IMR-90 (cell line): ENCODE measurements at regions not wholly inside any gene's neighbourhood (a gene's known extent, or its start where the extent isn't known, plus 50 kb on each side); places are given as distances from the start of the nearest gene placed in this dataset.

ENCODE experiments used
- ATAC-seq: fragments of 200-7000 bp; cut with Tn5 transposase; 2 replicates; pipeline ENCODE4 v1.9.1; 2020; ENCODE audit warnings: low read depth, mild to moderate bottlenecking, moderate library complexity
- BruUV-seq: library from RNA; stranded (reverse); fragments of 400-500 nt; replicated peaks from 2 replicates; lab custom pipeline; 2021; lab: Mats Ljungman, UMichigan
- CTCF ChIA-PET: fragments of 300-600 bp; formaldehyde crosslinking; extraction: SDS; loops from one replicate; lab custom pipeline; 2021; ENCODE audit warnings: antibody characterized with exemption; lab: Yijun Ruan, JAX
- POLR2A ChIA-PET: fragments of 300-600 bp; sonication (Branson Sonifier 250); formaldehyde crosslinking; loops from one replicate; lab custom pipeline; 2022; ENCODE audit warnings: antibody characterized with exemption; ENCODE audit not compliant: unreplicated experiment; lab: Charles Lee
- DNase-seq: peaks from one replicate; pipeline ENCODE4 v3.0.0; 2013
- H2AFZ ChIP-seq: replicated peaks from 2 replicates; pipeline ENCODE3; 2013; ENCODE audit warnings: low read length, mild to moderate bottlenecking; ENCODE audit not compliant: poor library complexity
- H2AK5ac ChIP-seq: 2 replicates; pipeline ENCODE4 v1.6.1; 2013; ENCODE audit warnings: low read depth, low read length, inconsistent platforms
- H2AK9ac ChIP-seq: replicated peaks from 2 replicates; pipeline ENCODE3; 2013; ENCODE audit warnings: mild to moderate bottlenecking, low read depth, low read length, moderate library complexity; ENCODE audit not compliant: poor library complexity
- H2BK120ac ChIP-seq: 2 replicates; pipeline ENCODE4 v1.6.1; 2013; ENCODE audit warnings: low read depth, low read length, inconsistent platforms
- H2BK15ac ChIP-seq: 3 replicates; pipeline ENCODE4 v1.6.1; 2013; ENCODE audit warnings: low read depth, low read length, inconsistent platforms
- H2BK20ac ChIP-seq: 2 replicates; pipeline ENCODE4 v1.6.1; 2013; ENCODE audit warnings: low read depth, mild to moderate bottlenecking, inconsistent platforms, low read length, moderate library complexity
- H2BK5ac ChIP-seq: 2 replicates; pipeline ENCODE4 v1.6.1; 2013; ENCODE audit warnings: mild to moderate bottlenecking, low read depth, low read length, inconsistent platforms; ENCODE audit not compliant: poor library complexity, severe bottlenecking
- H3K14ac ChIP-seq: replicated peaks from 2 replicates; pipeline ENCODE4 v1.6.1; 2013; ENCODE audit warnings: low read depth, low read length, inconsistent platforms
- H3K18ac ChIP-seq: 2 replicates; pipeline ENCODE4 v1.6.1; 2013; ENCODE audit warnings: low read depth, low read length, control low read depth
- H3K23ac ChIP-seq: 2 replicates; pipeline ENCODE4 v1.6.1; 2013; ENCODE audit warnings: low read depth, low read length, inconsistent platforms
- H3K27ac ChIP-seq: 2 replicates; pipeline ENCODE4 v1.5.1; 2013; ENCODE audit warnings: mild to moderate bottlenecking, control low read depth, low read length; ENCODE audit not compliant: insufficient read depth
- H3K27me3 ChIP-seq: 2 replicates; pipeline ENCODE4 v1.6.1; 2013; ENCODE audit warnings: low read length; ENCODE audit not compliant: control insufficient read depth, insufficient read depth
- H3K36me3 ChIP-seq: 2 replicates; pipeline ENCODE4 v1.6.1; 2013; ENCODE audit warnings: low read length, mixed read lengths; ENCODE audit not compliant: control insufficient read depth, insufficient read depth
- H3K4ac ChIP-seq: 2 replicates; pipeline ENCODE4 v1.6.1; 2013; ENCODE audit warnings: low read depth, low read length, inconsistent platforms
- H3K4me1 ChIP-seq: 2 replicates; pipeline ENCODE4 v1.6.1; 2013; ENCODE audit warnings: low read length, mixed read lengths; ENCODE audit not compliant: control insufficient read depth, insufficient read depth
- H3K4me2 ChIP-seq: 2 replicates; pipeline ENCODE4 v1.6.1; 2013; ENCODE audit warnings: low read depth, mild to moderate bottlenecking, control low read depth, low read length, moderate library complexity
- H3K4me3 ChIP-seq: 2 replicates; pipeline ENCODE4 v1.5.1; 2013; ENCODE audit warnings: low read depth, mild to moderate bottlenecking, control low read depth, low read length, moderate library complexity; ENCODE audit not compliant: insufficient read depth
- H3K56ac ChIP-seq: 2 replicates; pipeline ENCODE4 v1.6.1; 2013; ENCODE audit warnings: low read length, inconsistent platforms; ENCODE audit not compliant: insufficient read depth; ENCODE audit errors: extremely low read depth
- H3K79me1 ChIP-seq, 2 experiments: 2 replicates each; pipeline ENCODE4 v1.6.1; 2013; ENCODE audit warnings: low read length in 2 of 2, inconsistent platforms in 1 of 2, low read depth in 1 of 2
- H3K9ac ChIP-seq: 2 replicates; pipeline ENCODE4 v1.6.1; 2013; ENCODE audit warnings: low read depth, low read length, control low read depth
- H3K9me1 ChIP-seq: 2 replicates; pipeline ENCODE4 v1.6.1; 2013; ENCODE audit warnings: low read length, inconsistent platforms; ENCODE audit not compliant: insufficient read depth
- H3K9me3 ChIP-seq: 2 replicates; pipeline ENCODE4 v1.6.1; 2013; ENCODE audit warnings: low read length; ENCODE audit not compliant: control insufficient read depth, insufficient read depth
- H4K20me1 ChIP-seq: 2 replicates; pipeline ENCODE4 v1.6.1; 2013; ENCODE audit warnings: low read length, inconsistent platforms; ENCODE audit not compliant: insufficient read depth
- H4K5ac ChIP-seq: 2 replicates; pipeline ENCODE4 v1.6.1; 2013; ENCODE audit warnings: mild to moderate bottlenecking, low read depth, low read length, control low read depth
- H4K8ac ChIP-seq, 2 experiments: 2 replicates each; pipeline ENCODE4 v1.6.1; 2013; ENCODE audit warnings: low read depth in 2 of 2, low read length in 2 of 2, control low read depth in 1 of 2, inconsistent platforms in 1 of 2
- H4K91ac ChIP-seq: 2 replicates; pipeline ENCODE4 v1.6.1; 2013; ENCODE audit warnings: low read depth, low read length, inconsistent platforms; ENCODE audit not compliant: insufficient read depth
- BHLHE40 ChIP-seq: fragments of 150-350 bp; IDR thresholded peaks from 2 replicates; pipeline ENCODE4 v1.6.1; 2016; ENCODE audit warnings: mild to moderate bottlenecking, low read depth, low read length
- CEBPB ChIP-seq: IDR thresholded peaks from 2 replicates; pipeline ENCODE4 v1.6.1; 2012; ENCODE audit warnings: low read depth, low read length, improper control_type of control experiment
- CHD1 ChIP-seq: IDR thresholded peaks from 2 replicates; pipeline ENCODE4 v1.6.1; 2012; ENCODE audit warnings: low read depth, low read length, improper control_type of control experiment
- FOS ChIP-seq: fragments of 150-350 bp; IDR thresholded peaks from 2 replicates; pipeline ENCODE4 v1.6.1; 2016; ENCODE audit warnings: low read depth, low read length
- MAFK ChIP-seq: IDR thresholded peaks from 2 replicates; pipeline ENCODE4 v1.6.1; 2012; ENCODE audit warnings: low read depth, low read length, improper control_type of control experiment
- MAZ ChIP-seq: IDR thresholded peaks from 2 replicates; pipeline ENCODE4 v1.6.1; 2012; ENCODE audit warnings: low read depth, mild to moderate bottlenecking, low read length, improper control_type of control experiment, moderate library complexity, borderline replicate concordance
- MXI1 ChIP-seq: IDR thresholded peaks from 2 replicates; pipeline ENCODE4 v1.6.1; 2012; ENCODE audit warnings: low read depth, mild to moderate bottlenecking, low read length, moderate library complexity, borderline replicate concordance
- NFE2L2 ChIP-seq: fragments of 150-350 bp; IDR thresholded peaks from 2 replicates; pipeline ENCODE4 v1.6.1; 2016; ENCODE audit warnings: low read depth, mild to moderate bottlenecking, low read length
- POLR2A ChIP-seq: IDR thresholded peaks from 2 replicates; pipeline ENCODE4 v1.6.1; 2012; ENCODE audit warnings: mild to moderate bottlenecking, low read depth, low read length
- RAD21 ChIP-seq: IDR thresholded peaks from 2 replicates; pipeline ENCODE4 v1.6.1; 2012; ENCODE audit warnings: low read length, improper control_type of control experiment
- RCOR1 ChIP-seq: IDR thresholded peaks from 2 replicates; pipeline ENCODE4 v1.6.1; 2012; ENCODE audit warnings: mild to moderate bottlenecking, low read length, improper control_type of control experiment; ENCODE audit not compliant: insufficient replicate concordance
- RFX5 ChIP-seq: IDR thresholded peaks from 2 replicates; pipeline ENCODE4 v1.8.0; 2012; ENCODE audit warnings: low read depth, mild to moderate bottlenecking, low read length, moderate library complexity
- SMC3 ChIP-seq: fragments of 150-350 bp; IDR thresholded peaks from 2 replicates; pipeline ENCODE4 v1.6.1; 2016; ENCODE audit warnings: low read depth, mild to moderate bottlenecking, antibody characterized with exemption, low read length, moderate library complexity
- WGBS, 2 experiments: methylation state at CpG; one replicate each; pipeline versions ENCODE4 v1.1.5 to v1.1.7; 2013; ENCODE audit warnings: missing lambda C conversion rate in 2 of 2; ENCODE audit not compliant: insufficient read length in 1 of 2; ENCODE audit errors: extremely low coverage in 2 of 2; 5-methylcytosine and 5-hydroxymethylcytosine counted together
- dilution Hi-C: fragments of 300-500 bp; cut with HindIII; formaldehyde crosslinking; loops from one replicate; pipeline ENCODE4 v1.14.3; 2018; ENCODE audit warnings: low sequenced_read_pairs; ENCODE audit not compliant: unreplicated experiment
- in situ Hi-C: fragments of 300-500 bp; cut with MboI; formaldehyde crosslinking; loops from 3 replicates; pipeline ENCODE4 v1.14.3; 2019; ENCODE audit warnings: low sequenced_read_pairs, inconsistent platforms, mixed read lengths
- intact Hi-C: fragments of 100-400 bp; cut with micrococcal nuclease; formaldehyde crosslinking; loops from 2 replicates; pipeline ENCODE4 v1.10.0; 2022
- TF ChIP-seq, protein P1 (sequence below): fragments of 150-350 bp; IDR thresholded peaks from 2 replicates; pipeline ENCODE4 v1.6.1; 2017; ENCODE audit warnings: mild to moderate bottlenecking, antibody characterized with exemption, low read length, low read depth
- TF ChIP-seq, protein P2 (sequence below): conservative IDR thresholded peaks from 2 replicates; pipeline ENCODE4 v1.5.1; 2012; ENCODE audit warnings: mild to moderate bottlenecking, low read depth, low read length, improper control_type of control experiment
- TF ChIP-seq, protein P3 (sequence below): fragments of 150-350 bp; IDR thresholded peaks from 2 replicates; pipeline ENCODE4 v1.6.1; 2016; ENCODE audit warnings: low read depth, mild to moderate bottlenecking, low read length, moderate library complexity, borderline replicate concordance

DNA sequence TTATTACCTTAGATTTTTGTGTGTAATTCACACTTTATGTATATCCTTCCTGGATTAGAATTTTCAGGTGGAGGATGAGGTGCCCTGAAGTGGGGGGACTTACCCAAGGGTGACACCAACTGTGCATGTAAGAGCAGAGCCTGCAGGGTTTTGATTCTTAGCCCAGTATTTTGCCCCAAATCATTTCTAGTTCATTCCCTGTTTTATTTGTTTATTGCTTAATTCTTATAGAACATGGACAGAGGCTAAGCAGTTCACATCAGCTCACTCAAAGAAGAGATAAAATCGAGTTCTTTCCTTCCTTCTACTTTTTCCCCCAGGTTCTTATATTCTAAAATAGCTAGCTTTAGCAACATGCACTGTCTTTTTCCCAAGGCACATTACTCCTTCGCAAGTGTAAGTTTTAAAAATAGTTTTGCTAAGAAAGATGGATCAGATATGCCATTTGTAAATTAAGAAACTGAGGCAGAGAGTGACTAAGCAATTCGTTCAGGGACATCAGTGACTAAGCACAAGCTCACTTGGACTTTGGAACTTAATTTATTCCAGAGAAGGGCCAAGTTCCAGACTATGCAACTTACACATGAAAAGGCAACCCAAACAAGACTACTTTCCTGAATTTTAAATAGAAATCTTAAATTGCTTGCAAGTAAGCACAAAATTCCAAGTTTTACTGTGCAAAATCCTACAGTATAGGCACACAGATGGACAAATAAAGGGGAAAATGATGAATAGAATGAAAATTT is 427.9 kb upstream of the POU3F3 start:
- ATAC-seq (no peak), DNase-seq (no peak)
- Histone ChIP-seq H3K4ac (no peak overlapping the region), H4K20me1 (no peaks in the 10 kb centered on the region), H3K79me1 (no peaks in the 10 kb centered on the region), H3K27ac (no peak overlapping the region), H3K9me3 (peaks cover 4% of the 10 kb centered on the region; the same call in 1 of the 2 replicates), H4K91ac (no peak overlapping the region), H3K9me1 (no peaks in the 10 kb centered on the region), H3K14ac (no peak overlapping the region), H2BK5ac (no peak overlapping the region), H2AK5ac (no peak overlapping the region), H2BK15ac (no peak overlapping the region), H3K18ac (no peak overlapping the region), H2BK20ac (no peak overlapping the region), H3K27me3 (no peaks in the 10 kb centered on the region), H3K9ac (no peak overlapping the region), H3K23ac (no peak overlapping the region), H3K4me2 (no peak overlapping the region), H3K4me3 (no peak overlapping the region), H4K5ac (no peak overlapping the region), H3K56ac (no peak overlapping the region), H4K8ac (no peak overlapping the region), H2AFZ (no peak overlapping the region), H2BK120ac (no peak overlapping the region), H3K4me1 (no peaks in the 10 kb centered on the region), H3K36me3 (no peaks in the 10 kb centered on the region), H2AK9ac (no peak overlapping the region)
- dilution Hi-C loops: no loop called here
- intact Hi-C loops: no loop called here
- no TSS peak for BruUV-seq
- TF ChIP-seq RAD21 (no peak), FOS (no peak), MAZ (no peak), NFE2L2 (no peak), RCOR1 (no peak), RFX5 (no peak), CHD1 (no peak), MAFK (no peak), SMC3 (no peak), POLR2A (no peak), CEBPB (no peak), BHLHE40 (no peak), MXI1 (no peak)
- TF ChIP-seq, protein P1, sequence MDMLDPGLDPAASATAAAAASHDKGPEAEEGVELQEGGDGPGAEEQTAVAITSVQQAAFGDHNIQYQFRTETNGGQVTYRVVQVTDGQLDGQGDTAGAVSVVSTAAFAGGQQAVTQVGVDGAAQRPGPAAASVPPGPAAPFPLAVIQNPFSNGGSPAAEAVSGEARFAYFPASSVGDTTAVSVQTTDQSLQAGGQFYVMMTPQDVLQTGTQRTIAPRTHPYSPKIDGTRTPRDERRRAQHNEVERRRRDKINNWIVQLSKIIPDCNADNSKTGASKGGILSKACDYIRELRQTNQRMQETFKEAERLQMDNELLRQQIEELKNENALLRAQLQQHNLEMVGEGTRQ: no peak
- TF ChIP-seq, protein P2, sequence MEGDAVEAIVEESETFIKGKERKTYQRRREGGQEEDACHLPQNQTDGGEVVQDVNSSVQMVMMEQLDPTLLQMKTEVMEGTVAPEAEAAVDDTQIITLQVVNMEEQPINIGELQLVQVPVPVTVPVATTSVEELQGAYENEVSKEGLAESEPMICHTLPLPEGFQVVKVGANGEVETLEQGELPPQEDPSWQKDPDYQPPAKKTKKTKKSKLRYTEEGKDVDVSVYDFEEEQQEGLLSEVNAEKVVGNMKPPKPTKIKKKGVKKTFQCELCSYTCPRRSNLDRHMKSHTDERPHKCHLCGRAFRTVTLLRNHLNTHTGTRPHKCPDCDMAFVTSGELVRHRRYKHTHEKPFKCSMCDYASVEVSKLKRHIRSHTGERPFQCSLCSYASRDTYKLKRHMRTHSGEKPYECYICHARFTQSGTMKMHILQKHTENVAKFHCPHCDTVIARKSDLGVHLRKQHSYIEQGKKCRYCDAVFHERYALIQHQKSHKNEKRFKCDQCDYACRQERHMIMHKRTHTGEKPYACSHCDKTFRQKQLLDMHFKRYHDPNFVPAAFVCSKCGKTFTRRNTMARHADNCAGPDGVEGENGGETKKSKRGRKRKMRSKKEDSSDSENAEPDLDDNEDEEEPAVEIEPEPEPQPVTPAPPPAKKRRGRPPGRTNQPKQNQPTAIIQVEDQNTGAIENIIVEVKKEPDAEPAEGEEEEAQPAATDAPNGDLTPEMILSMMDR: no peak
- TF ChIP-seq, protein P3, sequence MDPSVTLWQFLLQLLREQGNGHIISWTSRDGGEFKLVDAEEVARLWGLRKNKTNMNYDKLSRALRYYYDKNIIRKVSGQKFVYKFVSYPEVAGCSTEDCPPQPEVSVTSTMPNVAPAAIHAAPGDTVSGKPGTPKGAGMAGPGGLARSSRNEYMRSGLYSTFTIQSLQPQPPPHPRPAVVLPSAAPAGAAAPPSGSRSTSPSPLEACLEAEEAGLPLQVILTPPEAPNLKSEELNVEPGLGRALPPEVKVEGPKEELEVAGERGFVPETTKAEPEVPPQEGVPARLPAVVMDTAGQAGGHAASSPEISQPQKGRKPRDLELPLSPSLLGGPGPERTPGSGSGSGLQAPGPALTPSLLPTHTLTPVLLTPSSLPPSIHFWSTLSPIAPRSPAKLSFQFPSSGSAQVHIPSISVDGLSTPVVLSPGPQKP: no peak
- POLR2A ChIA-PET: no interaction called here
- no CpG with 5 or more reads among the region's 3 CpGs for WGBS, 2 experiments
- in situ Hi-C loops: no loop called here
- CTCF ChIA-PET: no interaction called here
